ENCODE measurements at regions not wholly inside any gene's neighbourhood (a gene's known extent, or its start where the extent isn't known, plus 50 kb on each side); places are given as distances from the start of the nearest gene placed in this dataset.

GRCh38 chr20:55375920-55376319 is 629.4 kb downstream of the CBLN4 start:
- no peak for TF ChIP-seq E2F4 (IDR thresholded peaks at IDR 0.05; ENCODE audit: low read depth, low read length)
- TF ChIP-seq CTCF (IDR thresholded peaks at IDR 0.05 in 2 of 3, conservative IDR thresholded peaks at IDR 0.05 in 1 of 3; ENCODE audit: control insufficient read depth in 2 of 3, extremely low read depth in 1 of 3, insufficient read depth in 1 of 3, low read depth in 3 of 3, low read length in 3 of 3): no peak
- no peak for TF ChIP-seq POLR2A (IDR thresholded peaks at IDR 0.05; ENCODE audit: low read depth, low read length)
- no peak for TF ChIP-seq JUND (IDR thresholded peaks at IDR 0.05; ENCODE audit: low read depth, low read length)
- no peak for TF ChIP-seq SIN3A (IDR thresholded peaks at IDR 0.05; ENCODE audit: low read depth, low read length)
- TF ChIP-seq TAF1 (IDR thresholded peaks at IDR 0.05; ENCODE audit: borderline replicate concordance, low read depth, low read length): no peak
- no peak for TF ChIP-seq MTA2 (IDR thresholded peaks at IDR 0.05; ENCODE audit: low read depth)
- TF ChIP-seq RFX5 (IDR thresholded peaks at IDR 0.05; ENCODE audit: low read depth, low read length): no peak
- TF ChIP-seq POLR2AphosphoS2 (IDR thresholded peaks at IDR 0.05; ENCODE audit: low read depth, low read length): no peak
- TF ChIP-seq ZBTB33 (IDR thresholded peaks at IDR 0.05): no peak
- no peak for TF ChIP-seq TCF12 (IDR thresholded peaks at IDR 0.05; ENCODE audit: low read depth, low read length)

All from GM12878 (cell line).